Heart right ventricle (tissue), 16 donors: ENCODE measurements at regions not wholly inside any gene's neighbourhood (a gene's known extent, or its start where the extent isn't known, plus 50 kb on each side); places are given as distances from the start of the nearest gene placed in this dataset.

Experiments
- ATAC-seq, 8 donors: fragments of 200-7000 bp; cut with Tn5 transposase; one replicate each; pipeline ENCODE4 v1.9.1; 2020; ENCODE audit warnings: mild to moderate bottlenecking in 8 of 8, moderate library complexity in 8 of 8, moderate number of reproducible peaks in 1 of 8
- DNase-seq, 2 donors: peaks; one replicate each; pipeline ENCODE4 v3.0.0-alpha.2; 2020
- H3K27ac ChIP-seq, 10 donors: fragments of 200-600 bp; sonication (generic) in 2 of 10; one replicate each; pipeline versions ENCODE4 v1.5.0 to v1.8.0; 2020 to 2022; ENCODE audit warnings: mild to moderate bottlenecking in 3 of 10
- H3K27me3 ChIP-seq, 7 donors: fragments of 200-600 bp; one replicate each; pipeline ENCODE4 v1.8.0; 2021 to 2022; ENCODE audit warnings: mild to moderate bottlenecking in 2 of 7
- H3K36me3 ChIP-seq, 9 donors: fragments of 200-600 bp; sonication (generic) in 1 of 9; one replicate each; pipeline versions ENCODE4 v1.5.0 to v1.8.0; 2020 to 2022; ENCODE audit warnings: mild to moderate bottlenecking in 2 of 9
- H3K4me1 ChIP-seq, 9 donors: fragments of 200-600 bp; sonication (generic) in 1 of 9; one replicate each; pipeline versions ENCODE4 v1.5.0 to v1.8.0; 2020 to 2022; ENCODE audit warnings: mild to moderate bottlenecking in 4 of 9
- H3K4me3 ChIP-seq, 10 donors: fragments of 200-600 bp; sonication (generic) in 2 of 10; one replicate each; pipeline versions ENCODE4 v1.5.0 to v1.8.0; 2020 to 2022; ENCODE audit warnings: mild to moderate bottlenecking in 7 of 10, moderate library complexity in 2 of 10
- H3K9me3 ChIP-seq, 11 donors: fragments of 200-600 bp in 10 of 11; sonication (generic) in 2 of 11; one replicate each; pipeline versions ENCODE4 v1.5.0 to v1.8.0; 2013 to 2022; ENCODE audit warnings: mild to moderate bottlenecking in 2 of 11, control low read depth in 1 of 11, moderate library complexity in 1 of 11
- CTCF ChIP-seq, 9 donors: fragments of 200-600 bp; sonication (generic) in 2 of 9; IDR thresholded peaks; one replicate each; pipeline versions ENCODE4 v1.5.0 to v1.8.0; 2021 to 2022; ENCODE audit warnings: antibody characterized with exemption in 9 of 9, mild to moderate bottlenecking in 5 of 9, moderate library complexity in 1 of 9
- WGBS, 2 donors: extraction: QIAGEN DNeasy Blood & Tissue Kit; methylation state at CpG; one replicate each; pipeline ENCODE4 v1.1.7; 2013; ENCODE audit warnings: inconsistent platforms in 1 of 2; 5-methylcytosine and 5-hydroxymethylcytosine counted together
- intact Hi-C, 10 donors: fragments of 100-400 bp; cut with DNase I; formaldehyde crosslinking; loops; one replicate each; pipeline versions ENCODE4 v1.11.1 to v1.14.2; 2022
- donor health status: Arrhythmogenic right ventricular cardiomyopathy.
- donor health status: ischemic (EF 13 %, LVEDD 7.1; RV severe dilation, severe dysfunction).
- donor health status: healthy with polysubstance abuse.
- donor health status: DM: no; HTN: yes; CAD: no.
- donor health status: DM: no; HTN: no; CAD: no.
- donor health status: ischemic (EF 25% LVEDD 6.9; RV normal size, moderate dysfunction).
- donor health status: ischemic (EF 25% LVEDD 5.7; RV mildly dilated, moderate dysfunction).
- donor health status: healthy.
- donor health status: DM: yes; HTN: yes; CAD: no.
- donor health status: Ischemic cardiomyopathy.
- donor health status: ischemic (EF 35%, LVEDD 5.7; RV mildly dilated, moderate dysfunction).
- donor health status: nonischemic (EF 11% LVEDD 7.7; RV severe dilation, severe dysfunction).
- donor health status: DM: yes; HTN: yes; CAD: no.
- donor health status: PGD.
- donor health status: ischemic (EF 29% LVEDD 5.4; RV normal size, mild dysfunction).
- donor health status: nonischemic (EF 23%, LVEDD 6.1; RV moderate dilation, normal function).

- ATAC-seq = no peak
- H3K4me1 ChIP-seq = no peaks in the 10 kb centered on the region
- no peaks in the 10 kb centered on the region for H3K27me3 ChIP-seq
- intact Hi-C loops = no loop called here
- H3K27ac ChIP-seq = no peak overlapping the region
- no peaks in the 10 kb centered on the region for H3K36me3 ChIP-seq
- no peak for DNase-seq
- WGBS, 2 donors = 71 to 74% methylated on average over 2 of the region's 2 CpGs
- no peaks in the 10 kb centered on the region for H3K9me3 ChIP-seq
- no peak overlapping the region for H3K4me3 ChIP-seq
- no peak for TF ChIP-seq CTCF (IDR thresholded peaks at IDR 0.05)
Measured at GRCh38 chr4:126346654-126347053, 1031.9 kb downstream of the FAT4 start.

- intact Hi-C loops = no loop called here
- Histone ChIP-seq H3K27me3 (no peaks in the 10 kb centered on the region), H3K9me3 (no peaks in the 10 kb centered on the region), H3K4me3 (no peak overlapping the region), H3K36me3 (no peaks in the 10 kb centered on the region), H3K27ac (no peak overlapping the region), H3K4me1 (no peaks in the 10 kb centered on the region)
- no peak for DNase-seq
- no peak for TF ChIP-seq CTCF (IDR thresholded peaks at IDR 0.05)
- no peak for ATAC-seq
- 83 to 89% methylated on average over 3 of the region's 3 CpGs for WGBS, 2 donors
Measured at GRCh38 chr4:126354784-126355183, 1040.0 kb downstream of the FAT4 start.

- intact Hi-C loops = no loop called here
- Histone ChIP-seq H3K27ac (no peak overlapping the region), H3K36me3 (no peaks in the 10 kb centered on the region), H3K9me3 (no peaks in the 10 kb centered on the region), H3K27me3 (no peaks in the 10 kb centered on the region), H3K4me3 (no peak overlapping the region), H3K4me1 (no peaks in the 10 kb centered on the region)
- no peak for ATAC-seq
- 94% methylated on average over 2 of the region's 2 CpGs for WGBS, 2 donors
- TF ChIP-seq CTCF (IDR thresholded peaks at IDR 0.05) = no peak
- DNase-seq = no peak
Measured at GRCh38 chr4:126358041-126358440, 1043.3 kb downstream of the FAT4 start.

- Histone ChIP-seq H3K27me3 (no peaks in the 10 kb centered on the region), H3K36me3 (no peaks in the 10 kb centered on the region), H3K27ac (no peak overlapping the region), H3K9me3 (no peaks in the 10 kb centered on the region), H3K4me3 (no peak overlapping the region), H3K4me1 (no peaks in the 10 kb centered on the region)
- intact Hi-C loops = no loop called here
- no peak for TF ChIP-seq CTCF (IDR thresholded peaks at IDR 0.05)
- WGBS, 2 donors = 66 to 70% methylated on average over 4 of the region's 4 CpGs
- ATAC-seq (no peak), DNase-seq (no peak)
Measured at GRCh38 chr4:126361287-126361686, 1046.5 kb downstream of the FAT4 start.
